SU-DHL-6 (cell line): ENCODE measurements at regions not wholly inside any gene's neighbourhood (a gene's known extent, or its start where the extent isn't known, plus 50 kb on each side); places are given as distances from the start of the nearest gene placed in this dataset.

Experiments
- CTCF ChIP-seq: fragments of 200-600 bp; sonication (generic); IDR thresholded peaks from one replicate; pipeline ENCODE4 v1.5.1; 2017; ENCODE audit warnings: antibody characterized with exemption, mild to moderate bottlenecking, low read length, moderate library complexity; ENCODE audit not compliant: insufficient read depth, poor library complexity, severe bottlenecking
- EZH2phosphoT487 ChIP-seq: fragments of 200-600 bp; sonication (generic), shearing (Covaris generic); conservative IDR thresholded peaks from 2 replicates; pipeline ENCODE4 v1.6.1; 2018; ENCODE audit warnings: mild to moderate bottlenecking, antibody characterized with exemption, low read length, moderate library complexity, mixed read lengths

- no peak for TF ChIP-seq CTCF
- TF ChIP-seq EZH2phosphoT487, result no peak
Measured at GRCh38 chr2:75428060-75428459, 132.7 kb downstream of the EVA1A start.
